ENCODE measurements at regions not wholly inside any gene's neighbourhood (a gene's known extent, or its start where the extent isn't known, plus 50 kb on each side); places are given as distances from the start of the nearest gene placed in this dataset.

GRCh38 chr2:6171294-6171693 is 479.1 kb downstream of the SOX11 start:
- no peaks in the 10 kb centered on the region for H4K20me1 ChIP-seq (ENCODE audit: insufficient read depth)
- no peak overlapping the region for H3K4me2 ChIP-seq (ENCODE audit: low read length)
- no peak overlapping the region for H3K27ac ChIP-seq (ENCODE audit: low read depth, low read length)
- H3K36me3 ChIP-seq (ENCODE audit: control insufficient read depth in 1 of 2, insufficient read depth in 2 of 2, low read length in 2 of 2): no peaks in the 10 kb centered on the region
- H3K9me2 ChIP-seq (ENCODE audit: insufficient read depth): no peaks in the 10 kb centered on the region
- H3K27me3 ChIP-seq (ENCODE audit: insufficient read depth, low read length): no peaks in the 10 kb centered on the region
- no peaks in the 10 kb centered on the region for H3K4me1 ChIP-seq (ENCODE audit: control insufficient read depth in 1 of 2, insufficient read depth in 2 of 2, low read length in 2 of 2)
- intact Hi-C loops (cut with micrococcal nuclease): no loop called here
- BruUV-seq (replicated peaks): no TSS peak
- H3K9ac ChIP-seq (ENCODE audit: low read length): no peak overlapping the region
- peaks cover 6 to 30% of the 10 kb centered on the region in 2 experiments; a peak in 2 of 4 replicates for H3K9me3 ChIP-seq (ENCODE audit: control insufficient read depth in 1 of 2, insufficient read depth in 1 of 2, low read depth in 1 of 2, low read length in 2 of 2)
- ChIA-PET POLR2A (no interaction called here), CTCF (no interaction called here), RAD21 (ENCODE audit: low non-redundant PET in 1 of 2, low total read pairs in 2 of 2, uncharacterized antibody in 2 of 2, unreplicated experiment in 2 of 2) (no interaction called here)
- TF ChIP-seq RAD21 (IDR thresholded peaks at IDR 0.05; ENCODE audit: low read depth) (no peak), JUND (IDR thresholded peaks at IDR 0.05) (no peak), EGR1 (IDR thresholded peaks at IDR 0.05; ENCODE audit: low read depth) (no peak), CBX3 (IDR thresholded peaks at IDR 0.05; ENCODE audit: low read depth) (no peak)
- no peak for ATAC-seq
- H2AFZ ChIP-seq (ENCODE audit: low read depth, low read length, poor library complexity, severe bottlenecking): no peak overlapping the region
- H3K79me2 ChIP-seq (ENCODE audit: insufficient read depth, low read length): no peaks in the 10 kb centered on the region
- H3K4me3 ChIP-seq (replicated peaks in 1 of 2; ENCODE audit: low read depth in 1 of 2, low read length in 2 of 2): no peak overlapping the region
- DNase-seq (ENCODE audit: low read depth, low spot score): no peak

- H3K9me3 ChIP-seq (ENCODE audit: control insufficient read depth in 1 of 2, insufficient read depth in 1 of 2, low read depth in 1 of 2, low read length in 2 of 2): peaks cover 12 to 20% of the 10 kb centered on the region in 2 experiments; a peak in 2 of 4 replicates
- no peak overlapping the region for H3K27ac ChIP-seq (ENCODE audit: low read depth, low read length)
- no peak overlapping the region for H3K4me2 ChIP-seq (ENCODE audit: low read length)
- no peaks in the 10 kb centered on the region for H3K4me1 ChIP-seq (ENCODE audit: control insufficient read depth in 1 of 2, insufficient read depth in 2 of 2, low read length in 2 of 2)
- no peak overlapping the region for H3K9ac ChIP-seq (ENCODE audit: low read length)
- DNase-seq (ENCODE audit: low read depth, low spot score): no peak
- ChIA-PET CTCF (no interaction called here), POLR2A (no interaction called here), RAD21 (ENCODE audit: low non-redundant PET in 1 of 2, low total read pairs in 2 of 2, uncharacterized antibody in 2 of 2, unreplicated experiment in 2 of 2) (no interaction called here)
- intact Hi-C loops (cut with micrococcal nuclease): no loop called here
- no peak overlapping the region for H2AFZ ChIP-seq (ENCODE audit: low read depth, low read length, poor library complexity, severe bottlenecking)
- no peaks in the 10 kb centered on the region for H3K36me3 ChIP-seq (ENCODE audit: control insufficient read depth in 1 of 2, insufficient read depth in 2 of 2, low read length in 2 of 2)
- no peak for TF ChIP-seq CBX3 (IDR thresholded peaks at IDR 0.05; ENCODE audit: low read depth)
- no peak for TF ChIP-seq ZBTB33 (IDR thresholded peaks at IDR 0.05; ENCODE audit: extremely low read depth, insufficient replicate concordance, low read length)
- TF ChIP-seq POLR2AphosphoS5 (IDR thresholded peaks at IDR 0.05; ENCODE audit: low read depth, low read length): no peak
- TF ChIP-seq ZNF274 (IDR thresholded peaks at IDR 0.05; ENCODE audit: low read depth, low read length): no peak
- no peaks in the 10 kb centered on the region for H3K9me2 ChIP-seq (ENCODE audit: insufficient read depth)
- BruUV-seq (replicated peaks): no TSS peak
- ATAC-seq: no peak
- H4K20me1 ChIP-seq (ENCODE audit: insufficient read depth): no peaks in the 10 kb centered on the region
- no peak overlapping the region for H3K4me3 ChIP-seq (replicated peaks in 1 of 2; ENCODE audit: low read depth in 1 of 2, low read length in 2 of 2)
- no peaks in the 10 kb centered on the region for H3K79me2 ChIP-seq (ENCODE audit: insufficient read depth, low read length)
- no peaks in the 10 kb centered on the region for H3K27me3 ChIP-seq (ENCODE audit: insufficient read depth, low read length)
Observed at GRCh38 chr2:6177811-6178210, 485.6 kb downstream of the SOX11 start.

Measured in HCT116 (cell line).